ENCODE measurements at regions not wholly inside any gene's neighbourhood (a gene's known extent, or its start where the extent isn't known, plus 50 kb on each side); places are given as distances from the start of the nearest gene placed in this dataset.

DNA sequence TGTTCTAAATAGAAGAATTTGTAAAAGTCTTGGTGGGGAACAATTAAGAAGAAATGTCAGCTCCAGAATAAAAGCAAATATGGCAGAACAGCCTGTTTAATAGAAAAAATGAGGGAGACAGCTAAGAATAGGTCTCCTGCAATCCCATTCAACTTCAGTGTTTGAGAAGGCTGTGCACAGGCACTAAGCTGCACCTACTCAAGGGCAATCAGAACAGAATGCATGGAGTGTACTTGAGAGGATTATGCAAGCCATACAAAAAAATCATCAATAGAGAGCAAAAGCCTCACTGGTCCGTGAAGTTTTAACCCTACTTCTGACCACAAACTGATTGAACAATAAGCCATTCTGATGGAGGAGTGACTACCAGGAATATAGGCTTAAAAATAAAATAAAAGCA is 690.7 kb upstream of the PCDH15 start:
- TF ChIP-seq, protein P1, sequence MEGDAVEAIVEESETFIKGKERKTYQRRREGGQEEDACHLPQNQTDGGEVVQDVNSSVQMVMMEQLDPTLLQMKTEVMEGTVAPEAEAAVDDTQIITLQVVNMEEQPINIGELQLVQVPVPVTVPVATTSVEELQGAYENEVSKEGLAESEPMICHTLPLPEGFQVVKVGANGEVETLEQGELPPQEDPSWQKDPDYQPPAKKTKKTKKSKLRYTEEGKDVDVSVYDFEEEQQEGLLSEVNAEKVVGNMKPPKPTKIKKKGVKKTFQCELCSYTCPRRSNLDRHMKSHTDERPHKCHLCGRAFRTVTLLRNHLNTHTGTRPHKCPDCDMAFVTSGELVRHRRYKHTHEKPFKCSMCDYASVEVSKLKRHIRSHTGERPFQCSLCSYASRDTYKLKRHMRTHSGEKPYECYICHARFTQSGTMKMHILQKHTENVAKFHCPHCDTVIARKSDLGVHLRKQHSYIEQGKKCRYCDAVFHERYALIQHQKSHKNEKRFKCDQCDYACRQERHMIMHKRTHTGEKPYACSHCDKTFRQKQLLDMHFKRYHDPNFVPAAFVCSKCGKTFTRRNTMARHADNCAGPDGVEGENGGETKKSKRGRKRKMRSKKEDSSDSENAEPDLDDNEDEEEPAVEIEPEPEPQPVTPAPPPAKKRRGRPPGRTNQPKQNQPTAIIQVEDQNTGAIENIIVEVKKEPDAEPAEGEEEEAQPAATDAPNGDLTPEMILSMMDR (IDR thresholded peaks at IDR 0.05; ENCODE audit: low read depth, low read length), result no peak
- DNase-seq, result no peak

DNA sequence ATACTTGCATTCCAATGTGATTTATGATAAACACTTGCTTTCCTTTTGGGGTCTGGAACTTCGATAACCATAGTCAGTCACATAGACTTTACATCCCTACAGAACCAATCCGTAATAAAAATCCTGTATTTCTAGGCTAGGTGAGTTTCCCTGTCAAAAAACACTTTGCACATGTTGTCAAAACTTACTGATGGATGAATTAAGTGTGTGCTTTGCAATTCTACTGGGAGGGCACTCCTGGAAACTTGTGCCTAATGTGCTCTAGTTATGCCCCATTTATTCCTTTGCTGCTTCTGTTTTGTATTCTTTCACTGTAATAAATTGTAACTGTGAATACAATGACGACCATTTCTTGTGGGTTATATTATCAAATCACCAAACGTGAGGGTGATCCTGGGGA is 684.8 kb upstream of the PCDH15 start:
- no peaks in the 10 kb centered on the region for H3K36me3 ChIP-seq
- H3K27ac ChIP-seq, result no peak overlapping the region
- no peaks in the 10 kb centered on the region for H3K27me3 ChIP-seq (ENCODE audit: insufficient read depth, low read depth, severe bottlenecking)
- TF ChIP-seq, protein P1 (IDR thresholded peaks at IDR 0.05; ENCODE audit: low read depth, low read length), result no peak
- no peaks in the 10 kb centered on the region for H3K9me3 ChIP-seq (ENCODE audit: severe bottlenecking)
- no peak overlapping the region for H3K4me3 ChIP-seq (ENCODE audit: low read depth, low read length)
- no peak for DNase-seq

More for the DNA sequence above, 690.7 kb upstream of the PCDH15 start:
- Histone ChIP-seq H3K36me3 (no peaks in the 10 kb centered on the region), H3K27ac (no peak overlapping the region), H3K27me3 (ENCODE audit: insufficient read depth, low read depth, severe bottlenecking) (no peaks in the 10 kb centered on the region), H3K4me3 (ENCODE audit: low read depth, low read length) (no peak overlapping the region), H3K9me3 (ENCODE audit: severe bottlenecking) (no peaks in the 10 kb centered on the region)

DNA sequence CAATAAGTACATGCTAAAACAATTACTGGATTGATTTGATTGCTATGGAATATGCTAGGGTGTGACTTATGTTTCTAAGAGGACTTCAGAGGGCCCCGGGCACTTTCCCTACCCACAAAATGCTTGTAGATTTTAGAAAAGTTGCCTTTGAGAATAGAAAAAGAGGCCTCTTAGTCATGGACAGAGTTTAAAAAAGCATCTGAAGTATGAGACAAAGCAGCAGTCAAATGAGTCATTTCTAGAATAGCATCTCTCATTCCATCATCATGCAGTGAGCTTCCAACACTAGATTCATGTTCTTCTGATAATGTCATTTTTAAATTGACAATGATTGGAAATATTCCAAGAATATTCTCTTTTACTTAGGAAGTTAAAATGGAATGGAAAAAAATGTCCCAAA is 675.1 kb upstream of the PCDH15 start:
- Histone ChIP-seq H3K4me3 (ENCODE audit: low read depth, low read length) (no peak overlapping the region), H3K27ac (no peak overlapping the region), H3K36me3 (no peaks in the 10 kb centered on the region), H3K9me3 (ENCODE audit: severe bottlenecking) (no peaks in the 10 kb centered on the region), H3K27me3 (ENCODE audit: insufficient read depth, low read depth, severe bottlenecking) (no peaks in the 10 kb centered on the region)
- TF ChIP-seq, protein P1 (IDR thresholded peaks at IDR 0.05; ENCODE audit: low read depth, low read length), result no peak
- no peak for DNase-seq

DNA sequence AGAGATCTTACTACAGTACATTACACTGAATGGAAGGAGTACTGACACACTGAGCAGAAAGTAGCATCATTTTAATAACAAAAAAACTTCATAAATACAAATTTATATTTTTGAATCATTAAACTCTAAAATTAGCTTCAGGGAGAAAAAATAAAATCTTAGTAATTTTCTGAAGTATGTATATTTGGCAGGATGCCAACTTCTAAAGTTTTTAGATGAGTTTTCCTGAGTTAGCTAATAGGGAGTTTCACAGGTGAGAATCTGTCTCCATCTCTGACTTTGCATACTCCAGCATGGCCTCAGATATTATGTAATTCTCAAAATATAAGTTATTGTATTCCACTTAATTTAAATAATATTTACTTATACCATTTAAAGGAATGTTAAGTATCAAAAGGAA is 673.2 kb upstream of the PCDH15 start:
- no peak for DNase-seq
- H3K27me3 ChIP-seq (ENCODE audit: insufficient read depth, low read depth, severe bottlenecking), result no peaks in the 10 kb centered on the region
- H3K27ac ChIP-seq, result no peak overlapping the region
- H3K36me3 ChIP-seq, result no peaks in the 10 kb centered on the region
- H3K4me3 ChIP-seq (ENCODE audit: low read depth, low read length), result no peak overlapping the region
- H3K9me3 ChIP-seq (ENCODE audit: severe bottlenecking), result no peaks in the 10 kb centered on the region
- TF ChIP-seq, protein P1 (IDR thresholded peaks at IDR 0.05; ENCODE audit: low read depth, low read length), result no peak

DNA sequence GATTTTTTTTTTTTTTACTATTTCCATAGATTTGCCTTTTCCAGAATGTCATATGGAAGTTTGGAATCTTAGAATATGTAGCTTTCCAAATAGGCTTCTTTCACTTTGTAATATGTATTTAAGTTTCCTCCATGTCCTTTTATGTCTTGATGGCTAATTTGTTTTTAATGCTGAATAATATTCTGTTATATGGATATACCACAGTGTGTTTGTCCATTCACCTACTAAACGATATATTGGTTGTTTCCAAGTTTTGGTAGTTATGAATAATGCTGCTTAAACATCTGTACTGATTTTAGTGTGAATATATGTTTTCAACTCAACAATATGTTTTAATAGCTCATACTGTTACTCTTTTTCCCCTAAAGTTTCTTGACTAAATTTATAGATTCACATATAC is 669.8 kb upstream of the PCDH15 start:
- Histone ChIP-seq H3K27ac (no peak overlapping the region), H3K36me3 (no peaks in the 10 kb centered on the region), H3K9me3 (ENCODE audit: severe bottlenecking) (no peaks in the 10 kb centered on the region), H3K4me3 (ENCODE audit: low read depth, low read length) (no peak overlapping the region), H3K27me3 (ENCODE audit: insufficient read depth, low read depth, severe bottlenecking) (no peaks in the 10 kb centered on the region)
- TF ChIP-seq, protein P1 (IDR thresholded peaks at IDR 0.05; ENCODE audit: low read depth, low read length), result no peak
- no peak for DNase-seq

DNA sequence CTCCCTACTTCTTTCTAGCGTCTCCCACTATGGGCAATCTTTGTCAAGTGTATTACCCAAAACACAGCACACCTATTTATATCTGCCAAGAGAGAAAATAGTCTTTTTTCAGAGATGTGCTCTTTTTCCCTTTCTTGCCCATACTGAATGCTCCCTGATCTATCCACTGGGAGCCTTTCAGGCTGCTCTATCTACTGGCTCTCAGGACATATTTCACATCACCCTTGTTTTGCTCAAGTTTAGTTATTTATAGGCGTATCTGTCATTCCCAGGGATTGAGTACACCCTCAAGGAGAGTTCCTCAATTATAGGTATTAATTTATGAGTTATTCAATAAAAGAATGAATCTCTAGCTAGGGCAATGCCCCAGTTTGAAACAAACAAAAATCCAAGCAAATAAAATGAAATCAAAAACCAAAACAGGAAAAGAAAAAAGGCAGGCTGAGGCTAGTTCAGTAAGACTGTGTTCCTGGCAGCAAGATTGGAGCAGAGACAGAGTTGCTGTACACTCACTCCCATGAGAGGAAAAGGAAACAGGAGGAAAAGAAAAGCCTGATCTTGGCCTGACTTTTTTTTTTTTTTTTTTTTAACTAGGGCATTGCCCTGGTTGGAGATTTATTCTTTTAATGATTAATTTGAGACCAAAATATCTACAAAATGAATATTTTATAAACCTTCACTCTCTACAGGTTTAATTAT is 665.9 kb upstream of the PCDH15 start:
- TF ChIP-seq, protein P1 (IDR thresholded peaks at IDR 0.05; ENCODE audit: low read depth, low read length), result no peak
- Histone ChIP-seq H3K27me3 (ENCODE audit: insufficient read depth, low read depth, severe bottlenecking) (no peaks in the 10 kb centered on the region), H3K9me3 (ENCODE audit: severe bottlenecking) (no peaks in the 10 kb centered on the region), H3K36me3 (no peaks in the 10 kb centered on the region), H3K27ac (no peak overlapping the region), H3K4me3 (ENCODE audit: low read depth, low read length) (no peak overlapping the region)
- DNase-seq, result no peak
